ENCODE measurements at regions not wholly inside any gene's neighbourhood (a gene's known extent, or its start where the extent isn't known, plus 50 kb on each side); places are given as distances from the start of the nearest gene placed in this dataset.

DNA sequence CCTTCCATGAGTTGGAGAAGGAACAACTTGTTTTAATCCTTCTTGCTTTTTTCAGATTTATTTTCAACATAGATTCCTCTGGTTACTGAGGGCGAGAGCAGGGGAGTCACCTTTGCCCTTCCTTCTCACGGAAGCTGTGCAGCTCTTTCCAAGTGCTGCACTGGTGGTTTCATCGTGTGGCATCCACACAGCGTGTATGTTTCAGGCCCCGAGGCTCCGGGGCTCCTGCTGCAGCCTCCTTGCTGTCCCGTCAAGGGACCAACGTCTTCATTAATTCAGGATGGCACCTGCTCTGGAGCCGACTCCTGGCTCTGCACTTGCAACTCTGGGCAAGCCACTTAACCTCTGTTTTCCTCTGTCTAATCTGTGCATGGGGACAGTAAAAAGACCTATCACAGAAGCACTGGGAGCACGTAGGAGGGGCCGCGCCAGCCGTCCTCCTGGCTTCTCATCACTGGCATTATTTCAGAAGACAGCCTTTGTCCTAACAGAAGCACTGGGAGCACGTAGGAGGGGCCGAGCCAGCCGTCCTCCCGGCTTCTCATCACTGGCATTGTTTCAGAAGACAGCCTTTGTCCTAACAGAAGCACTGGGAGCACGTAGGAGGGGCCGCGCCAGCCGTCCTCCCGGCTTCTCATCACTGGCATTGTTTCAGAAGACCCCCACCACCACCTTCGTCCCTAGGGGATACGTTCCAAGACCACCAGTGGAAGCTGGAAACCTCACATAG is 117.8 kb upstream of the NKX1-1 start:
- TF ChIP-seq, protein P1, sequence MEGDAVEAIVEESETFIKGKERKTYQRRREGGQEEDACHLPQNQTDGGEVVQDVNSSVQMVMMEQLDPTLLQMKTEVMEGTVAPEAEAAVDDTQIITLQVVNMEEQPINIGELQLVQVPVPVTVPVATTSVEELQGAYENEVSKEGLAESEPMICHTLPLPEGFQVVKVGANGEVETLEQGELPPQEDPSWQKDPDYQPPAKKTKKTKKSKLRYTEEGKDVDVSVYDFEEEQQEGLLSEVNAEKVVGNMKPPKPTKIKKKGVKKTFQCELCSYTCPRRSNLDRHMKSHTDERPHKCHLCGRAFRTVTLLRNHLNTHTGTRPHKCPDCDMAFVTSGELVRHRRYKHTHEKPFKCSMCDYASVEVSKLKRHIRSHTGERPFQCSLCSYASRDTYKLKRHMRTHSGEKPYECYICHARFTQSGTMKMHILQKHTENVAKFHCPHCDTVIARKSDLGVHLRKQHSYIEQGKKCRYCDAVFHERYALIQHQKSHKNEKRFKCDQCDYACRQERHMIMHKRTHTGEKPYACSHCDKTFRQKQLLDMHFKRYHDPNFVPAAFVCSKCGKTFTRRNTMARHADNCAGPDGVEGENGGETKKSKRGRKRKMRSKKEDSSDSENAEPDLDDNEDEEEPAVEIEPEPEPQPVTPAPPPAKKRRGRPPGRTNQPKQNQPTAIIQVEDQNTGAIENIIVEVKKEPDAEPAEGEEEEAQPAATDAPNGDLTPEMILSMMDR (IDR thresholded peaks at IDR 0.05) = no peak
- no peak for TF ChIP-seq POLR2A (IDR thresholded peaks at IDR 0.05)

All from right lobe of liver (tissue), 4 donors.